ENCODE measurements at regions not wholly inside any gene's neighbourhood (a gene's known extent, or its start where the extent isn't known, plus 50 kb on each side); places are given as distances from the start of the nearest gene placed in this dataset.

- Histone ChIP-seq H3K9ac (ENCODE audit: low read length) (no peak overlapping the region), H3K9me2 (ENCODE audit: insufficient read depth) (no peaks in the 10 kb centered on the region), H3K27ac (ENCODE audit: low read depth, low read length) (no peak overlapping the region), H3K4me1 (ENCODE audit: control insufficient read depth in 1 of 2, insufficient read depth in 2 of 2, low read length in 2 of 2) (no peaks in the 10 kb centered on the region), H2AFZ (ENCODE audit: low read depth, low read length, poor library complexity, severe bottlenecking) (no peak overlapping the region), H3K79me2 (ENCODE audit: insufficient read depth, low read length) (no peaks in the 10 kb centered on the region), H3K27me3 (ENCODE audit: insufficient read depth, low read length) (no peaks in the 10 kb centered on the region), H3K36me3 (ENCODE audit: control insufficient read depth in 1 of 2, insufficient read depth in 2 of 2, low read length in 2 of 2) (no peaks in the 10 kb centered on the region), H4K20me1 (ENCODE audit: insufficient read depth) (no peaks in the 10 kb centered on the region), H3K9me3 (ENCODE audit: control insufficient read depth in 1 of 2, insufficient read depth in 1 of 2, low read depth in 1 of 2, low read length in 2 of 2) (no peaks in the 10 kb centered on the region), H3K4me2 (ENCODE audit: low read length) (no peak overlapping the region), H3K4me3 (replicated peaks in 1 of 2; ENCODE audit: low read depth in 1 of 2, low read length in 2 of 2) (no peak overlapping the region)
- ATAC-seq (no peak), DNase-seq (ENCODE audit: low read depth, low spot score) (no peak)
- no TSS peak for BruUV-seq (replicated peaks)
- intact Hi-C loops (cut with micrococcal nuclease), result no loop called here
- CTCF ChIA-PET, result no interaction called here
- TF ChIP-seq FOSL1 (IDR thresholded peaks at IDR 0.05; ENCODE audit: low read depth) (no peak), TCF7L2 (IDR thresholded peaks at IDR 0.05; ENCODE audit: borderline replicate concordance, extremely low read depth, insufficient read depth, insufficient read length) (no peak), ZFX (IDR thresholded peaks at IDR 0.05) (no peak), SRF (IDR thresholded peaks at IDR 0.05; ENCODE audit: low read depth) (no peak), ZBTB33 (IDR thresholded peaks at IDR 0.05; ENCODE audit: extremely low read depth, insufficient replicate concordance, low read length) (no peak), CTCF (IDR thresholded peaks at IDR 0.05 in 2 of 3, conservative IDR thresholded peaks at IDR 0.05 in 1 of 3; ENCODE audit: borderline replicate concordance in 1 of 3, insufficient read depth in 1 of 3, low read depth in 2 of 3, low read length in 2 of 3) (no peak), SP1 (IDR thresholded peaks at IDR 0.05; ENCODE audit: low read depth) (no peak), YY1 (IDR thresholded peaks at IDR 0.05; ENCODE audit: extremely low read depth, insufficient replicate concordance, low read depth, low read length) (no peak), ATF3 (IDR thresholded peaks at IDR 0.05) (no peak), EGR1 (IDR thresholded peaks at IDR 0.05; ENCODE audit: low read depth) (no peak), ELF1 (IDR thresholded peaks at IDR 0.05; ENCODE audit: borderline replicate concordance, low read depth) (no peak), JUND (IDR thresholded peaks at IDR 0.05) (no peak), POLR2AphosphoS5 (IDR thresholded peaks at IDR 0.05; ENCODE audit: low read depth, low read length) (no peak), CBX3 (IDR thresholded peaks at IDR 0.05; ENCODE audit: low read depth) (no peak), CEBPB (IDR thresholded peaks at IDR 0.05; ENCODE audit: low read depth) (no peak), REST (IDR thresholded peaks at IDR 0.05; ENCODE audit: low read depth) (no peak), POLR2A (IDR thresholded peaks at IDR 0.05; ENCODE audit: borderline replicate concordance, extremely low read depth, insufficient read depth, insufficient read length) (no peak), ZNF274 (IDR thresholded peaks at IDR 0.05; ENCODE audit: low read depth, low read length) (no peak)
- RAD21 ChIA-PET (ENCODE audit: low non-redundant PET in 1 of 2, low total read pairs in 2 of 2, uncharacterized antibody in 2 of 2, unreplicated experiment in 2 of 2), result no interaction called here
- POLR2A ChIA-PET, result no interaction called here
These were observed 187.0 kb downstream of the HAUS1 start for GRCh38 chr18:46291149-46291548.

Measured in HCT116 (cell line).